HG03039 (cell line): ENCODE measurements at regions not wholly inside any gene's neighbourhood (a gene's known extent, or its start where the extent isn't known, plus 50 kb on each side); places are given as distances from the start of the nearest gene placed in this dataset.

Source experiments
- ATAC-seq: cut with Tn5 transposase; IDR thresholded peaks from one replicate; pipeline ENCODE4 v1.9.1; 2021; ENCODE audit warnings: mild to moderate bottlenecking, moderate library complexity; ENCODE audit not compliant: unreplicated experiment

GRCh38 chr11:115765803-115766239 lies 261.6 kb upstream of the CADM1 start:
- ATAC-seq = no peak

DNA sequence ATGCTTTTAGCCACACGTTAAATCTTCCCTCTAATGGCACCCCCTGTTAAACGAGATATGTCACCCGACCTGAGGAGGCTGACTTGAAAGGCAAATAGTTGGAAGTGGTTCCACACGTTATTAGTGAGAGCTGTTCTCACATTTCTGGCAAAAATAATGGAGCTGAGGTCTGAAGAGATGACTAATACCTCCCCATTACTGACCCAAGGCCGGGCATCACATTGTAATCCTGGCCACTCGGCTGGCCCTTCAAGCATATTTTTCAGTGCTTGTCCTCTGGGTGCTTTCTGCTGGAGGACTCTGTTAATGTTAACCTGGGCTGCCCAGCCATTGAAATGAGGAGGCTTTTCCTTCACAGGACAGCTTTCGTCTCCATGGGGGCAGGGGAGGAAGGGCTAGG lies 260.0 kb upstream of the CADM1 start:
- no peak for ATAC-seq

DNA sequence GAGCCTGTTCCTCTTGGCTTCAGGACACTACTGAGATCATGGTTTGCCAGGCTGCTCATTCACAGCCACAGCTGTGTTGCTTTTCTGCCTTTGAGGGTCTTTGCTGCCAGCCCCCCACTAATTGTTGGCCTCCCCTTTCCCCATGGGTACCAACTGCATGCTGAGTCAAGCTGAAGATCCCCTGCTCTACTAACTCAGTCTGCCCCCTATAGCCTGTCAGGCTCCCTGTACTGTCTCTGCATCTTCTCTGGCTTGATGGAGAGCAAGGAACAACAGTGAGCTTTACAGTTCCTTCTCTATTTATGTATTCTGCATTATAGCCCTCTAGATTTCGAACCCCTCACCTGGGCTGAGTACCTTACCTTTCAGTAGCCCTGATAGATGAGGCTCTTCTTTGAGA lies 257.6 kb upstream of the CADM1 start:
- no peak for ATAC-seq

- ATAC-seq = no peak
These were observed 257.1 kb upstream of the CADM1 start for GRCh38 chr11:115761348-115761747.

DNA sequence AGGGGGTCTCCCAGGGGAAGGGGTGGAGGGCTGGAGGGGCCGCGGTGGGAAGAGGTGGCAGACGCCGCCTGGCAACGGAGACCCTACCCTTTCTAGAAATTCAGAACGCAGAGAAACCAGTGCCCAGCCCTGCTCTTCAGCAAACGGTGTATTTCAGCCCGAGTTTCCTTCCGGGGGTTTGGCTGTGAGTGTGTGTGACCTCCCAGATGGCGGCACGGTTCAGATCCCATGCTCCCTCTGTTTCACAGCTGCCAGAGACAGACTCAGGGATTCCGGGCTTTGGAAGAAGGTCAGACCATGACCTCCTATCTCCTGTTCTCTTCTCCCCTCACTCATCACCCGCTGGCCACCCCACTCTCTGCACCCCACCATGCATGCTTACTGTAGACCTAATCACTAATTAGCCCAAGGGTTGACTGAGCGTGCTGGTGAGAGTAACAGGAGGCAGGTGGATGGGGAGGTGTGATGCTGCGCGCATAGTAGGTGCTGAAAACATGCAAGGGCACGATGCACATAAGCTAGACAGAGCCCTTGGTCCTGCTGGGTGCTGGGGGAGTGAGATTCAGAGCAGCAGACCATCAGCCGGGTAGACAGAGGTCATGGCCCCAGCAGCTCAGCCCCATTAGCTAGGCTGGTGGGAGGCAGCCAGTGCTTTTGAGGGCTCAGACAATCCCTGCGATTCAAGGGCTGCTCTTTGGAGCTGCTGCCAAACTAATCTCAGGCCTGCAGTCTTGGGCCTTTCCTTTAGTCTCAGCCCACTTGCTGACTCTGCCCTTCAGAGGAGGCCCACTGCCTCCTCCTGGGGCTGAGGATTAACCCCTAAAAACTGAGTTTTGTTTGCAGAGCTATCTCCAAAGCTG lies 256.5 kb upstream of the CADM1 start:
- ATAC-seq = no peak

DNA sequence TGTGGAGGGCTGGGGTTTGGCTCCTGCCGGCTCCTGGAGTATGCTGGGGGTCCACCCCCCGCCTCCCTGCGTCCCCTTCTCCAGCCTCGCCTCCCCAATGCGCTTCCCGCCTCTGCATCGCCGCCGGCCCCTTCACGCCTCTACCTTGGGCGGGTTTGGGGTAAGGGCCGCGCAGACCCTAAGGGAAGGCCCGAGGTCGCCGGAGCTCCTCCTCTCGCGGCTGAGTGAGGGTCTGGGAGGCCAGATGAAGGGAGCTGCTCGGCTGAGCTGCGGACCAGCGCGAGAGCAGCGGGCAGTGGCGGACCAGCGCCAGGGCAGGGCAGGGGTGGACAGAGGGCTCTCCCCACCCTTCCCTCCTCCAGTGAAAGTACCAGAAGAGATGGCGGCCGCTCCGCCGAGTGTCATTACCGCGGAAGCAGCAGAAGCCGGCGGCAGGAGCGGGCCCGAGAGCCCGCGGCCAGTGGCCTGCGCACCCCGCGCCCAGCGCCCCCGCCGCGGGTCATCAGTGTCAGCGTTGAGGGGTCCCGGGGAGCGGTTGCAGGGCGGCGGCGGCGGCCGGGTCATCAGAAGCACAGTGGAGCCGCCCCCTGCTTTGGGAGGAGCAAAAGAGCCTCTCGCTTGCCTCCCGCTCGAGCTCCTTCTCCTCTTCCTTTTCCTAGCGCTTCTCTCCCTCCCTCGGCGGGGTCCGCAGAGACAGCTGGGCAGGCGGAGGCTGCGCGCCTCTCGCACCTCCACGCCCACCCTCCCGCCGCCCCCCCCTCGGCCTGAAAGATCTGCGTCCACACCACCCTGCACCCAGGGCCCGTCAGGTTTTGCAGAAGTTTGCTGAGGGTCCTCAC lies 255.6 kb upstream of the CADM1 start:
- ATAC-seq = no peak

DNA sequence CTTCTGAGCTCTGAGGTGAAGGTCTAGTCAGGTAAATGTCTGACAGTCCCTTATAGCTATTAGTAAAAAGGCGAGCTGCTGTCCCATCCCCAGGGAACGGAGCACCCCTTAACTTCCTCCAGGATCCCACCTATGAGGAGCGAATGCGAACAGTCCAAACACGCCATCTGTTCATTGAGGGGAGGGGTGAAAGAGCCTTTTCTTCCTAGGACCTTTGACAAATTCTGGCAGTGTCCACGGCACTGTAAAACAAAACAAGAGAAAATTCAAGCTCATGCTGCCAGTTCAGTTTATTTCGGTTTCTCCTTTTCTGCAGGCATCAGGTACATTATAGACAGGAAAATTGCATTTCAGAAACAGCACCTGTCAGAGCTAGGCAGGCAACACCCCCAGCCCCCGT lies 253.8 kb upstream of the CADM1 start:
- no peak for ATAC-seq

- no peak for ATAC-seq
These were observed 247.2 kb upstream of the CADM1 start for GRCh38 chr11:115751243-115752015.

DNA sequence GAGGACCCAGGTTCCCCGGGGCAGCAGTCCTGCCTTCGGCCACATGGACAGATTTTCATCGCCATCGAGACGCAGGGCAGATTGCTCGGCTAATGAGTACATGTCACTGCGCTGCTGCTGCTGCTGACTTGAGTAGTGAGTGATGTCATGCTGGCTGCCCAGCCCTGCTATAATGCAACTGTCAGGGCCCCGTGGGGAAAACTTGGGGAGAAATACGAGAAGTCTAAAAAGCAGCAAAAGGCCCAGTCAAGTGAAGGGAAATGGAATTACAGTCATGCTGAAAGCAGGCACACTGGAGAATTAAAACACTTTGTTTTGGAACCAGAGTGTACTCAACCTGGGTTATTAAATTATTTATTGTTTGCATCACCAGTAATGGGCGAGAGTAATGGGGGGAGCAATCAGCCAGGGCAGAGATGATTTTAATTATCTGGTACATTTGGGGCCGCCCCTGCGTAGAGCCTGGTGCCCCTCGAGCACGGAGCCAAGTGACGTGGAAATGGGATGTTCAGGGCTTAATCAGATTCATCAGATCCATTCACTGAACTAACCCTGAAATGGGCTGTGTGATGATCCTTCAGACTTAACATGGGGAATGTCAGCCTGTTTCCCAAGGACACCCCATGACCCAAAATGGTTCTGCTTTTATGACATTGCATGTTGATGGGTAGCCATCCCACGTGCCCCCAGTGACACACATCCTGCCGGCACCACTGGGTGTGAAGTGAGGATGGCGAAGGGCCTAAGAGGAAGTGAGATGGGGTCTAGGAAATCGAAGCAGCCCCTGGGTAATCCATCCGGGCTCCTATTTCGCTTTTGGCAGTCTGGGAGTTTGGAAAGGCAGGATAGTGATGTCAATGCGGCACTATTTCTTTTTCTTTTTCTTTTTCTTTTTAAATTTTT lies 241.6 kb upstream of the CADM1 start:
- ATAC-seq = no peak

DNA sequence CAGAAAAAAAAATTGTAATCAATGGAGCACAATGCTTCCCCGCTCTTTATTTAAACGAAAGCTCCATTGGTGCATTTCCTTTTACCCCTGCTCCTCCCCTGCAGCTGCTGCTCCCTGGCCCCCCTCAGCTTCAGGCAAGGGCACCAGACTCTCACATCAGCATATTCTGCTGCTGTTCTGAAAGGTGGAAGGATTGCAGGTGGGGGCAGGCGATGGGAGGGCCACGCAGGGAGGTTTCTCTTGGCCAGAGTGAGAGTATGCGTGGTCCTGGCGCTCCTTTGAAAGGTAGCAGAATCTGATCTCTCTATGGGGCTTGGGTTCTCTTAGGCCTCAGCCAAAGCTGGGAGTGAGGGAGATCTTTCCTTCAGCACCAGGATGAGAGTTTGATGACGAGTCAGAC lies 240.9 kb upstream of the CADM1 start:
- ATAC-seq = no peak

- ATAC-seq = no peak
These were observed 239.5 kb upstream of the CADM1 start for GRCh38 chr11:115743719-115744118.

DNA sequence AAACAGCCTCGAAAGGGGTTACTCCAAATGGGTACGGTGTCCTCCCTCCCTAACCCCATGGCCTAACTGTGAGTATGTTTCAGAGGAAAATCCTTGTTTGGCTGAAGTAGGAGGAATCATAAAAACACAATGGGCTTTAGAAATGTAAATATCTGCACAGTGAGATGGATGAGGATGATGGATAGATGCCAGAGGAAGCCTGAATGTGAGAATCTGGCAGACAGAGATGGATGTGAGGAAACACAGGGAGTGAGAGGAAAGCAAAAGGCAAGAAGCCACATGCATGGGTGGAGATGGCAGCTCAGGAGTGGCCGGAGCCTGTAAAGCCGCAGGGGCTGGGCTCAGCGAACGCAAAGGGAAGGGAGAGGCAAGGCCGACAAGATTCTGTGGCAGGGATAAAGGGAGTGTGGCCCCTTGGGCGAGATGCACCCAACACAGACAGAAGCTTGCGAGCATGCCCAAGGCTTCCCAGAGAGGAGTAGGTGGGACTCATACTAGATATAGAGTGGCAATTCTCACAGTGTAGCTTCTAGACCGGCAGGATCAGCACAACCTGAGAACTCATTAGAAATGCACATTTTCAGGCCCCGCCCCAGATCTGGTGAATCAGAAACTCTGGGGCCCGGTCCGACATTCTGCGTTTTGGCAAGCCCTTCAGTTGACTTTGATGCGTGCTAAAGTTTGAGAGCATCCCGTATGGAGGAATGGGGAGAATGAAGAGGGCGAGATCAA lies 237.3 kb upstream of the CADM1 start:
- ATAC-seq = no peak

- ATAC-seq = no peak
These were observed 236.1 kb upstream of the CADM1 start for GRCh38 chr11:115740324-115740723.

DNA sequence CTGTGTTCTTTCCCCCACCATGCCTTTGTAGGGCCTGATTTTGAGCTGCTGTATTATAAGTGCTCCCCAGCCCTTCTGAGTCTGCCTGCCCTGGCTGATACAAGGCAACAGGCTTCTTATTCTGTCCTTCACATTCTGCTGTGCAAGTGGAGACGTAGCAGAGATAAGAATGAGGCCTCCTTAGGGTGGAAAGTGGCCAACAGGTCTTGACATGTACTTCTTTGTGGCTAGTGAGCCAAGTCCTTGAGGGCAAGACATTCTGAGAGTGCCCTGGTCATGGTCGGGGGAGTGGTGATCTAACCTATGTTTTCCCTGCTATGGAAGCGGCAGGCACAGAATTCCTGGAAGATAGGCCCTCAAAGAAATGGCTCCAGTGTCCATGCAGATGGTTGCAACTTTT lies 235.7 kb upstream of the CADM1 start:
- no peak for ATAC-seq

DNA sequence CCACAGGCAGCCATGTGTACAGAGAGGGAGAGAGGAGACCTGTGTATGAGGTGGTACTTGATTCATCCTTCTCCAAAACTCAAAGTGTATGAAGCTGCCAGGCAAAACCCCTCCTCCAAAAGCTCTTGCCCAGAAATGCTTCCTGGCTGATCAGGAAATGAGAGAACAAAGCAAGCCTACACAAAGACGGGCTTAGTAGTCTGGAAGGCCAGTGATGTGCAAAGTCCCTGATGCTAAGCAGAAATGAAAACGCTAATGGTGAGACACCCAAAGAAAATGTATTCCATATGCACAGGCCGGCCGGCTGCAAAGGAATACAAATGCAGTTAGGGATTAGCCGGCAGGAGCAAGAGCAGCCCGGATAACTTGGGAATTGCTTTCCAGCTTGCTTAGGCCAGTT lies 234.9 kb upstream of the CADM1 start:
- no peak for ATAC-seq

DNA sequence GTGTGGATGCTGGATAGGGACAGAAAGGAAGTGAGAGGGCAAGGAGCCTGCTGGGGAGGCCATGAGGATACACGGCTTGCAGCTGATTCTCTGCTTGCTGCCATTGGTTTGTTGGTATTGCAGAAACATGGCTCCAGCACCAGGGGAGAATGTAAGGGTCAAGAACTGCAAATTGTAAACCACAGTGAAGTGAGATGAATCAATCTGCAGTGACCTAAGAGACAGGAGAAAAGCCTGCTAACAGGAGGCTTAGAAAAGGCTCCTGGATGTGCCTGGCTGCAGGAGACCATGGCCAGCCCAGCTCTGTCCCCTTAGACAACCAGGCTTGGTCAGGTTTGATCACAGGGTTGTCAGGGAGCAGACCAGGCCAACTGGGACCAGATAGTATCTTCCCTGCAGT lies 233.7 kb upstream of the CADM1 start:
- ATAC-seq = no peak

DNA sequence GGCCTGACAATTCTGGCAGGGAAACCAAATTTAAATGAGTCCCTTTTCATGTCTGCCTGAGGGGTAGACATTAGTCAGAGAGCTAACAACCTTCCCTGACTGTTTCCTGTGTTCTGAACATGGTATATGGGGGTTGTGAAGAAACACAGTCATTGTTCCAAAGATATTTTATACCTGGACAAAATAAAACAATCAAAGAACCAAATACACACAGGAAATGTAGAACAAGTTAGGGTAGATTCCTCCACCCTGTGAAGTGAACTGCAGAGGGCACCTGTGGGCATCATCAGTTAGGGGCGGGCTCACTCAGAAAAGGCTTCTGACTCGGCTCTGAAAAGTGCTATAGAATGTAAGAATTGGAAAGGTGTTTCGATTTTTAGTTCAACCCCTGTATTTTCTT lies 231.9 kb upstream of the CADM1 start:
- ATAC-seq = no peak

DNA sequence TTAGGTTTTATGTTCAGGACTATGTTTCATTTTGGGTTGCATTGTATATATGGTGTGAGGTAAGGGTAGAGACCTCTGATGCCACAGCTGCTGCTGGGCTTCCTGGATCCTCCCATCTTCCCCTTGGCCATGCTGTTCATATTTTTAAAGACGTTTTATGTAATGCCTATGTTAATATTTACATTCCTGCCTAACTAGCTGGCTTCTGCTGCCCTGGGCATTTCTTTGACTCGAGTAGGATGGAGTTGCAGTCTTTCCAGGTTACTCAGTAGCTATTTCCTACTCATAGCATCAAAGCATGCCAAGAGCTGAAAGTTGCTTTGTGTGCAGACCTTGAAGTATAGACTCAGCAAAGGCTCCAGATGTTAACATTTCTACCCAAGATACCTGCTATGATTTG lies 220.5 kb upstream of the CADM1 start:
- no peak for ATAC-seq

DNA sequence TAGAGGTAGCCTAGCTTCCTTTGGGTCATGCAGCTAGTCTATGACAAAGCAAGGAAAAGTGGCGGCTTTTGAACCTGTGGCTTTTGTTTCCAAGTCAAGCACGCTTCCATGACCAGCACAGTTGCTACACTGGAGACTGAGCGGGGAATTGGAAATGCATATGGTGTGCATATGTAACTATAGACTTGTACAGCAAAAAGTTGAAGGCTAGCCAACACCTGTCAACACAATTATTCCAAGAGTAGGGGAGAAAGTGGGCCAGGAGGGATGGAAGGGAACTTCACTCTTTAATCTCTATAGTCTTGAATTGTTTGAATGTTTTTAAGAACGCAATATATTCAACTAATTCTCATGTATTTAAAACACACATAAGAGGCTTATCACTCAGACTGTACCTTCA lies 218.5 kb upstream of the CADM1 start:
- no peak for ATAC-seq
